Tibial nerve (tissue), 4 donors: ENCODE measurements at regions not wholly inside any gene's neighbourhood (a gene's known extent, or its start where the extent isn't known, plus 50 kb on each side); places are given as distances from the start of the nearest gene placed in this dataset.
A peak's percentile ranks its signal among the peaks of the same experiment; 100 is the strongest.

Source experiments
- DNase-seq, 2 donors: peaks; one replicate each; pipeline ENCODE4 v3.0.0-alpha.2; 2019; ENCODE audit warnings: low spot score in 2 of 2
- H3K27ac ChIP-seq, 4 donors: fragments of 200-600 bp; sonication (generic) in 3 of 4; one replicate each; pipeline ENCODE4 v1.5.1; 2017 to 2019; ENCODE audit warnings: mild to moderate bottlenecking in 1 of 4
- H3K27me3 ChIP-seq, 2 donors: fragments of 200-600 bp; sonication (generic) in 1 of 2; one replicate each; pipeline versions ENCODE4 v1.5.1 to v1.6.0; 2017 to 2019
- H3K36me3 ChIP-seq, 3 donors: fragments of 200-600 bp; sonication (generic); one replicate each; pipeline ENCODE4 v1.5.1; 2018 to 2019
- H3K4me1 ChIP-seq, 4 donors: fragments of 200-600 bp; sonication (generic) in 3 of 4; one replicate each; pipeline ENCODE4 v1.5.1; 2017 to 2019
- H3K4me3 ChIP-seq, 4 donors: fragments of 200-600 bp; sonication (generic) in 3 of 4; one replicate each; pipeline ENCODE4 v1.5.1; 2017 to 2019; ENCODE audit warnings: mild to moderate bottlenecking in 1 of 4, moderate library complexity in 1 of 4
- H3K9me3 ChIP-seq, 4 donors: fragments of 200-600 bp; sonication (generic) in 3 of 4; one replicate each; pipeline ENCODE4 v1.5.1; 2017 to 2019
- EP300 ChIP-seq, 2 donors: sonication (generic); formaldehyde crosslinking; IDR thresholded peaks; one replicate each; pipeline ENCODE4 v1.6.1; 2017; ENCODE audit warnings: antibody characterized with exemption in 2 of 2, mild to moderate bottlenecking in 1 of 2
- POLR2A ChIP-seq, 2 donors: fragments of 450-650 bp; IDR thresholded peaks; one replicate each; pipeline ENCODE4 v1.6.1; 2017; ENCODE audit warnings: antibody characterized with exemption in 2 of 2, mild to moderate bottlenecking in 2 of 2, moderate library complexity in 2 of 2
- WGBS, 2 donors: methylation state at CpG; one replicate each; pipeline ENCODE4 v1.1.5; 2018; 5-methylcytosine and 5-hydroxymethylcytosine counted together
- TF ChIP-seq, protein P1 (sequence below), 5 experiments: fragments of 200-600 bp in 3 of 5; fragments of 450-650 bp in 2 of 5; sonication (generic) in 3 of 5; IDR thresholded peaks; one replicate each; pipeline ENCODE4 v1.5.1; 2016 to 2019; ENCODE audit warnings: antibody characterized with exemption in 5 of 5, mild to moderate bottlenecking in 3 of 5, moderate library complexity in 2 of 5

DNA sequence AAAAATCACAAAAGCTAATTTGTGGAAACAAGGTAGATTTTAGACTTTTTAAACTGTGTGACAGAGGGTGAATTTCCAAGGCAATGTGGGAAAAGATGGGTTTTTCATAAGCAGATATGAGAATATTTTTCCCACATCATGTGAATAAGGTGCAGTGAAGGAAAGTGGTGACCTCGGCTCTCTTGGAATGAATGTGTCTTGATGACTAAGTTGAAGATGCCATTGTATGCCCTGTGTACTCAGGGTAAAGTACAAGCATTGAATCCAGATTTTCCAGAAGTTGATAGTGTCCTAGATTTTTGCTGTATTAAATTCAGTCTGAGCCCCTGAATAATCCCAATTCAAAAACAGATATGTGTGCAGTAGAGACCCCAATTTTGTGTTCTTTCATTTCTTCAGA is 442.6 kb upstream of the ADGRL2 start:
- H3K4me3 ChIP-seq: no peak overlapping the region
- no peak for TF ChIP-seq EP300 (IDR thresholded peaks at IDR 0.05)
- DNase-seq: no peak
- 71 to 81% methylated on average over 1 of the region's 1 CpG for WGBS, 2 donors
- no peaks in the 10 kb centered on the region for H3K27me3 ChIP-seq
- no peaks in the 10 kb centered on the region for H3K4me1 ChIP-seq
- H3K9me3 ChIP-seq: no peaks in the 10 kb centered on the region
- H3K27ac ChIP-seq: no peak overlapping the region
- H3K36me3 ChIP-seq: no peaks in the 10 kb centered on the region

DNA sequence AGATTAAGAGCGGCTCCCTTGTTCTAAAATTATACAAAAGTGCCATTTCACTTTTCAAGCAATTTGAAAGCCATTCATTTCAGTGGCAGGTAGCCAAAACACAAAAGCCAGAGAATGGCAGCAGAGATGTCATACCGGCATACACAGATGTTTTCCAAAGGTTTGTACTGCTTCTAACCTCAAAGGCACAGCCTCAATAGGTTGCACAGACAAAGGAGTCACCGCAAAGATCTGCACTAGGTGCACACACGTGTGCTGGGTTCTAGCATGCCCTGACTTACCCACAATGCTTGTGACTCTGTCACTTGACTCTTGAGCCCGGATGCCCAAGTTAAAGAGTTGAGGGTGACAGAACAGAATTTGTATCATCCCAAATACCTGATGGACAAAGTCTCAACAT is 448.9 kb upstream of the ADGRL2 start:
- H3K27ac ChIP-seq: no peak overlapping the region
- H3K4me1 ChIP-seq: no peaks in the 10 kb centered on the region
- no peak overlapping the region for H3K4me3 ChIP-seq
- no peaks in the 10 kb centered on the region for H3K36me3 ChIP-seq
- DNase-seq: no peak
- WGBS, 2 donors: 78 to 84% methylated on average over 5 of the region's 5 CpGs
- H3K9me3 ChIP-seq: no peaks in the 10 kb centered on the region
- no peaks in the 10 kb centered on the region for H3K27me3 ChIP-seq
- no peak for TF ChIP-seq EP300 (IDR thresholded peaks at IDR 0.05)
- TF ChIP-seq, protein P1, sequence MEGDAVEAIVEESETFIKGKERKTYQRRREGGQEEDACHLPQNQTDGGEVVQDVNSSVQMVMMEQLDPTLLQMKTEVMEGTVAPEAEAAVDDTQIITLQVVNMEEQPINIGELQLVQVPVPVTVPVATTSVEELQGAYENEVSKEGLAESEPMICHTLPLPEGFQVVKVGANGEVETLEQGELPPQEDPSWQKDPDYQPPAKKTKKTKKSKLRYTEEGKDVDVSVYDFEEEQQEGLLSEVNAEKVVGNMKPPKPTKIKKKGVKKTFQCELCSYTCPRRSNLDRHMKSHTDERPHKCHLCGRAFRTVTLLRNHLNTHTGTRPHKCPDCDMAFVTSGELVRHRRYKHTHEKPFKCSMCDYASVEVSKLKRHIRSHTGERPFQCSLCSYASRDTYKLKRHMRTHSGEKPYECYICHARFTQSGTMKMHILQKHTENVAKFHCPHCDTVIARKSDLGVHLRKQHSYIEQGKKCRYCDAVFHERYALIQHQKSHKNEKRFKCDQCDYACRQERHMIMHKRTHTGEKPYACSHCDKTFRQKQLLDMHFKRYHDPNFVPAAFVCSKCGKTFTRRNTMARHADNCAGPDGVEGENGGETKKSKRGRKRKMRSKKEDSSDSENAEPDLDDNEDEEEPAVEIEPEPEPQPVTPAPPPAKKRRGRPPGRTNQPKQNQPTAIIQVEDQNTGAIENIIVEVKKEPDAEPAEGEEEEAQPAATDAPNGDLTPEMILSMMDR (IDR thresholded peaks at IDR 0.05): no peak
- TF ChIP-seq POLR2A (IDR thresholded peaks at IDR 0.05): no peak

GRCh38 chr1:81349194-81349965 is 451.4 kb upstream of the ADGRL2 start:
- no peaks in the 10 kb centered on the region for H3K9me3 ChIP-seq
- H3K27ac ChIP-seq: no peak overlapping the region
- DNase-seq: no peak
- H3K4me3 ChIP-seq: no peak overlapping the region
- TF ChIP-seq POLR2A (IDR thresholded peaks at IDR 0.05): no peak
- TF ChIP-seq EP300 (IDR thresholded peaks at IDR 0.05): no peak
- TF ChIP-seq, protein P1 (IDR thresholded peaks at IDR 0.05): no peak
- H3K27me3 ChIP-seq: no peaks in the 10 kb centered on the region
- 56 to 67% methylated on average over 3 of the region's 3 CpGs for WGBS, 2 donors
- H3K36me3 ChIP-seq: no peaks in the 10 kb centered on the region
- no peaks in the 10 kb centered on the region for H3K4me1 ChIP-seq

- Histone ChIP-seq H3K9me3 (no peaks in the 10 kb centered on the region), H3K27me3 (no peaks in the 10 kb centered on the region), H3K36me3 (no peaks in the 10 kb centered on the region), H3K4me3 (no peak overlapping the region), H3K27ac (no peak overlapping the region), H3K4me1 (no peaks in the 10 kb centered on the region)
- TF ChIP-seq, protein P1 (IDR thresholded peaks at IDR 0.05): no peak
- TF ChIP-seq EP300 (IDR thresholded peaks at IDR 0.05) (no peak), POLR2A (IDR thresholded peaks at IDR 0.05) (no peak)
- DNase-seq: no peak
- 96% methylated on average over 2 of the region's 2 CpGs for WGBS, 2 donors
Observed at GRCh38 chr1:81345110-81345509, 455.6 kb upstream of the ADGRL2 start.

GRCh38 chr1:81340239-81340638 is 460.5 kb upstream of the ADGRL2 start:
- no peak overlapping the region for H3K27ac ChIP-seq
- no peak overlapping the region for H3K4me3 ChIP-seq
- no peaks in the 10 kb centered on the region for H3K36me3 ChIP-seq
- WGBS, 2 donors: 44 to 52% methylated on average over 2 of the region's 2 CpGs
- no peaks in the 10 kb centered on the region for H3K27me3 ChIP-seq
- no peaks in the 10 kb centered on the region for H3K9me3 ChIP-seq
- no peaks in the 10 kb centered on the region for H3K4me1 ChIP-seq
- TF ChIP-seq EP300 (IDR thresholded peaks at IDR 0.05): peak in 1 of 2 donors; percentile 42
- TF ChIP-seq, protein P1 (IDR thresholded peaks at IDR 0.05): no peak
- TF ChIP-seq POLR2A (IDR thresholded peaks at IDR 0.05): no peak
- peak in 1 of 2 donors; percentile 8 for DNase-seq
